BLaER1 treated with 17β-estradiol and CSF1 and Interleukin-3, amounts not matched to agents 10 nM and 100 nM (cell line): ENCODE measurements at regions not wholly inside any gene's neighbourhood (a gene's known extent, or its start where the extent isn't known, plus 50 kb on each side); places are given as distances from the start of the nearest gene placed in this dataset.
A peak's percentile ranks its signal among the peaks of the same experiment; 100 is the strongest.

Experiments used
- H3K27ac ChIP-seq, 11 experiments: shearing (Covaris generic); formaldehyde crosslinking; 2 replicates each; pipeline ENCODE4 v1.8.1; 2022
- H3K27me3 ChIP-seq, 11 experiments: shearing (Covaris generic); formaldehyde crosslinking; 2 replicates each; pipeline ENCODE4 v1.8.1; 2022
- H3K36me3 ChIP-seq, 11 experiments: shearing (Covaris generic); formaldehyde crosslinking; 2 replicates each; pipeline ENCODE4 v1.8.1; 2022
- H3K4me1 ChIP-seq, 10 experiments: shearing (Covaris generic); formaldehyde crosslinking; 2 replicates each; pipeline ENCODE4 v1.8.1; 2022
- H3K4me2 ChIP-seq, 11 experiments: shearing (Covaris generic); formaldehyde crosslinking; 2 replicates each; pipeline ENCODE4 v1.8.1; 2022
- H3K4me3 ChIP-seq, 10 experiments: shearing (Covaris generic); formaldehyde crosslinking; 2 replicates each; pipeline ENCODE4 v1.8.1; 2022
- H3K9ac ChIP-seq, 11 experiments: shearing (Covaris generic); formaldehyde crosslinking; 2 replicates each; pipeline ENCODE4 v1.8.1; 2022
- H3K9me3 ChIP-seq, 11 experiments: shearing (Covaris generic); formaldehyde crosslinking; replicated peaks in 1 of 11; 2 replicates each; pipeline ENCODE4 v1.8.1; 2022
- H4K20me1 ChIP-seq, 11 experiments: shearing (Covaris generic); formaldehyde crosslinking; 2 replicates each; pipeline ENCODE4 v1.8.1; 2022
- Cebpa-rat ChIP-seq, 11 experiments: shearing (Covaris generic); IDR thresholded peaks; 2 replicates each; pipeline ENCODE4 v1.8.1; 2022

DNA sequence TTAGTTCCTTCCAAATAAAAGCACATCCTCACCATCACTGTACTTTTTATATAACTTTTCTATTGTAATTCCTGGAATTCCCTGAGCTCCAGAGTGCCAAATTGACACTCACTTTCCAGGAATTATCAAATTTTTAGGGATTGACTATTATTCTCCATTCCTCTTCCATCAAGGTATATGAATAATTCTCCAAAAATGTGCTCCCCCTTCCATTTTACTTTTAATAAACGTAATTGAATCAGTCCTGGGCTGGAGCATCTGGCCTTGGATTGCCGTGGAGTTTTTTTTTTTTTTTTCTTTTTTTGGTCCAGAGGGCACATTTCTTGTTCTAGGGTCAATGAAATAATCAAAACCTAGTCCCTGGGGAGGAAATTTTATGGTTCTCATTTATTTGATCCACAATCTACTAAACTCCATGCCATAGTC lies 304.3 kb downstream of the CDCA7 start:
- TF ChIP-seq Cebpa-rat (IDR thresholded peaks at IDR 0.05): no peak
- Histone ChIP-seq H3K27ac (no peak overlapping the region), H3K9me3 (no peaks in the 10 kb centered on the region), H3K27me3 (no peaks in the 10 kb centered on the region), H3K9ac (no peak overlapping the region), H3K4me3 (no peak overlapping the region), H3K4me2 (no peak overlapping the region), H3K4me1 (no peaks in the 10 kb centered on the region), H4K20me1 (no peaks in the 10 kb centered on the region), H3K36me3 (no peaks in the 10 kb centered on the region)

DNA sequence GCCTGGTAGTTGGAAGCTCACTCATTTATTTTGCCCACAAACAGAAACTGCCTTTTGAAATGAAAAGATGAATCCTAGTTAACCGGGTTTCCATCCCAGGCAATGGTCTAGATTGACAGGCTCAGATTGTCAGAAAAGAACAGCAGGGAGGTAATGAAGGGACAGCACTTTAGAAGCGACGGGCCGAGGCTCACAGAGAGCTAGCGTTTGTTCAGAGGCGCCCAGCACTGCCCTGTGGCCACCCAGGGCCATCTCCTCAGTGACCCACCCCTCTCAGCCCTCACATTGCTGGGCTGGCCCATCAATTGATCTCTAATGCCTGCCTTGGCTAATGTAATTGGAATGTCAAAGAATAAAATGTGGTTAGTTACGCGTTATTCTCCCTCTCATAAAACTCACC lies 304.8 kb downstream of the CDCA7 start:
- H3K27me3 ChIP-seq: no peaks in the 10 kb centered on the region
- no peak overlapping the region for H3K4me2 ChIP-seq
- H3K9me3 ChIP-seq: no peaks in the 10 kb centered on the region
- no peak for TF ChIP-seq Cebpa-rat (IDR thresholded peaks at IDR 0.05)
- H3K27ac ChIP-seq: no peak overlapping the region
- H4K20me1 ChIP-seq: no peaks in the 10 kb centered on the region
- no peak overlapping the region for H3K9ac ChIP-seq
- H3K4me3 ChIP-seq: no peak overlapping the region
- no peaks in the 10 kb centered on the region for H3K36me3 ChIP-seq
- H3K4me1 ChIP-seq: peaks cover 0 to 1% (median 0%) of the 10 kb centered on the region in 10 experiments; a peak in 5 of 20 replicates

DNA sequence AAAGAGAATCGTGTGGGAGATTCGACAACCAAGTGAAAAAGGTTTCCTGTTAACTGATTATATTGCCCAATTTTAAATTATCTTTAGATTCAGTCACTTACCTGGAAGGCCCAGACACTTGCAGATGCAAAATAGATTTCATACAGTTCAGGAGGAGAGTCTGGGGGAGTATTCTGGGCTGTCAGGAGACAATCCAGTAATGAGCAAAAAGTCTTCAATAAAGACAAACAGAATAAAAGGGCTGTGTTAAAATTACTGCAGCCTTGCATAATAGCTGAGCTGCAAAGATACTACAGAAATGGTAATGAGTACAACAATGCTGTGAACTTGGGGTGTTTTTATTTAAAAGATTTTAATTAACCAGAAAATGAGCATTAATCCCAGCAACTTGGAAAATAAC lies 303.6 kb downstream of the SP3 start:
- Histone ChIP-seq H4K20me1 (no peaks in the 10 kb centered on the region), H3K9ac (no peak overlapping the region), H3K27ac (no peak overlapping the region), H3K4me3 (no peak overlapping the region), H3K4me2 (no peak overlapping the region), H3K27me3 (no peaks in the 10 kb centered on the region; a peak in 1 of 22 replicates), H3K4me1 (peaks cover 0 to 11% (median 6%) of the 10 kb centered on the region in 10 experiments; a peak in 10 of 20 replicates), H3K36me3 (no peaks in the 10 kb centered on the region), H3K9me3 (no peaks in the 10 kb centered on the region)
- TF ChIP-seq Cebpa-rat (IDR thresholded peaks at IDR 0.05): no peak

DNA sequence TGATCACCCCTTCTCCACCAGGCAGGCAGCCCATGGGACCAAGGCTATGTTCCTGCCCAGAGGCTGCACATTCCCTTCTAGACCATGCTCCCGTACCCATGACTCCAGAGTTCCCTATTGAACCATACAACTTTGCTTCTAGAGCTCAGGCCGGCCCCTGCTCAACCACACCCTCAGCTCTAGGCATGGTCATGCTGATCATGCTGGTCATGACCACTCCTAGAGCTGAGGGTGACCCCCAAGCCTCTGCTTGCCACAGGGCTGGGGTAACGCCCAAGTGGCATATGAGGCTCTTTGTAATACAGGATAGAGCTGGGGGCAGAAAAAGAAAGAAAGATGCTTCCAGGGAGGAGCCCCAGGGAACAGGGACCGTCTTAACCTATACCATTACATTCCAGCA lies 301.8 kb downstream of the SP3 start:
- H3K4me2 ChIP-seq: no peak overlapping the region
- no peak overlapping the region for H3K27ac ChIP-seq
- H3K27me3 ChIP-seq: no peaks in the 10 kb centered on the region; a peak in 1 of 22 replicates
- no peaks in the 10 kb centered on the region for H4K20me1 ChIP-seq
- no peak overlapping the region for H3K9ac ChIP-seq
- TF ChIP-seq Cebpa-rat (IDR thresholded peaks at IDR 0.05): no peak
- no peak overlapping the region for H3K4me3 ChIP-seq
- H3K9me3 ChIP-seq: no peaks in the 10 kb centered on the region
- no peaks in the 10 kb centered on the region for H3K36me3 ChIP-seq
- peaks cover 0 to 11% (median 6%) of the 10 kb centered on the region in 10 experiments; a peak in 10 of 20 replicates for H3K4me1 ChIP-seq

DNA sequence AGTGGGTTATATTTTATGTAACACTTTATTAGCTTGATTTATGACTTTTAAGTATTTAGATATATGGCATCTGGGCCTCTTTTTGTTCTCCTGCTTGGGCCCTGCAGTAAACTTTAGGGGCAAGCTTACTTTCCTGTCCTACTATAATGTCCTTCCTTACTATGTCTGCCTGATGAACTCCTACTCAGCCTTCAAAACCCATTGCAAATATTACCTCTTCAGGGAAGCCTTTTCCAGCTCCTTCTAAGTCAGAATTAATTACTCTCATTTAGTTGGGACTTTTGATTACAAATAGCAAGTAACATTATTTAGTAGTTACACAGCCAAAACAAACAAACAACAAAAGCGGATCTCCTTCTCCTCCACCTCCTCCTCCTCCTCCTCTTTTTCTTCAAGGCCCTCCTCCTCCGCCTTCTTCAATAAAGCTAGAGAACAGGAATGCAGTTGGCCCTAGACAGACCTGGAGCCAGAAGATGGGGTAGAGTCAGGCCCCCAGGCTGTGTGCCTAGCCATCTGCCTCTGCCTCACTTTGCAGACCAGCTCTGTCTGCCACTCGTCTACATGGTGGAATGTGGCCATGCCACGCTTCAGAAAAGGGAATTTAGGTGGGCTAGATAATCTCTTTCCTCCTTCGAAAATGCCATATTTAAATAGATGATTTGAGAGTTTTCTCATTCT lies 301.2 kb downstream of the SP3 start:
- Histone ChIP-seq H3K4me3 (no peak overlapping the region), H3K27me3 (no peaks in the 10 kb centered on the region; a peak in 1 of 22 replicates), H3K9ac (no peak overlapping the region), H3K4me1 (peaks cover 0 to 11% (median 6%) of the 10 kb centered on the region in 10 experiments; a peak in 10 of 20 replicates), H4K20me1 (no peaks in the 10 kb centered on the region), H3K4me2 (no peak overlapping the region), H3K36me3 (no peaks in the 10 kb centered on the region), H3K9me3 (no peaks in the 10 kb centered on the region), H3K27ac (no peak overlapping the region)
- TF ChIP-seq Cebpa-rat (IDR thresholded peaks at IDR 0.05): no peak

DNA sequence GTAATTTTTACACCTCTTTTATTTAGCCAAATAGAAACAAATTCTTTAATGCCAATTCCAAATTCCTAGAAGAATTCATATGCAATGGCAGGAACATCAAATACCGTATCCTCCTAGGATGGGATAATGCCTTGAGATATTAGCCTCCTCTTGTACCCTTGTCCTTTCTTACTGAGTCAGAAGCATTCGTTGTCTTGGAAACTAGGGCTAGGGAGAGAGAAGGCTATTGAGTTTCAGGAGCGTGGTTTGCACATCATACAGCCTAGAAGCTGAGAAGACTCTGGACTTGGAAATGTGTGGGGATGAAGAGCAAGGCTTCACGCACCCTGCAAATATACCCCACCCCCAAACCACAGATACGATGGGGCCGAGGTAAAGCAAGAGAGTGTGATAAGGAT lies 300.7 kb downstream of the SP3 start:
- Histone ChIP-seq H3K9me3 (no peaks in the 10 kb centered on the region; a peak in 1 of 22 replicates), H3K4me1 (peaks cover 0 to 11% (median 6%) of the 10 kb centered on the region in 10 experiments; a peak in 10 of 20 replicates), H4K20me1 (no peaks in the 10 kb centered on the region), H3K4me3 (no peak overlapping the region), H3K27me3 (no peaks in the 10 kb centered on the region; a peak in 1 of 22 replicates), H3K27ac (no peak overlapping the region), H3K9ac (no peak overlapping the region), H3K4me2 (peak overlapping the region in 7 of 11 experiments; percentile 9 to 66 (median 19); a peak in 7 of 22 replicates), H3K36me3 (no peaks in the 10 kb centered on the region)
- TF ChIP-seq Cebpa-rat (IDR thresholded peaks at IDR 0.05): no peak

DNA sequence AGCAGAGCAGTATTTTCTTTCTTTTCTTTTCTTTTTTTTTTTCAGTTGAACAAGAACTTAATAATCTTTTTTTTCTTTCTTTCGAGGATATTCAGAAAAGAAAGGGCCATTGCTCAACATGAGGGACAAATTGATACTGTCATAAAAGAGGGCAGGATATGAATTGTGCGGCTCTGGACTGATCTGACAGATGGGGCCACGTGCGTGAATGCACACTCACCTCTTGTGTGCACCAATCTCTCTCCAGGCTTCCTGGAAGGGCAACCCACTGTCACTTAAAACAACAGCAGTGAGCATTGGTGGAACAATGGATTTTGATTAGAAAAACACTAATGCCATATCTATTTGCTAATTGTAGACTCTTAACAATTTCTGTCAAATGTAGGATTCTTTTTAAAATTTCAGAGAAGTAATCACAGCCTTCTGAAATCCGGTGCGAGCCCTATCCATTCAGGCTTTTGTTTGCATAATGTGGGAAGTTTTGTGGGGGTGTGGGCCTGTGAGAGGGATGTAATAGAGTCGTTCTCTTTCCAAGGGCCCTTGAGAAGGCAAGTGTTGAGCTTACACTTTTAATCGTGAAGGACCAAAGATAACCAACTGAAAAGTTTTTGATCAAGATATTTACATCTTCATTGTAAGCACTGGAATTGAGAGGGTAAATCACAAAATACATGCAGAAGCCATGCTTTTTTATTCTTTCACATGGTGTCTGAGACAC lies 298.8 kb downstream of the SP3 start:
- Histone ChIP-seq H3K27me3 (no peaks in the 10 kb centered on the region; a peak in 1 of 22 replicates), H3K9me3 (peaks cover 0 to 5% (median 0%) of the 10 kb centered on the region in 11 experiments; a peak in 1 of 22 replicates), H4K20me1 (no peaks in the 10 kb centered on the region), H3K4me3 (no peak overlapping the region), H3K4me1 (peaks cover 0 to 11% (median 6%) of the 10 kb centered on the region in 10 experiments; a peak in 10 of 20 replicates), H3K9ac (no peak overlapping the region), H3K36me3 (no peaks in the 10 kb centered on the region), H3K27ac (no peak overlapping the region), H3K4me2 (no peak overlapping the region)
- no peak for TF ChIP-seq Cebpa-rat (IDR thresholded peaks at IDR 0.05)

DNA sequence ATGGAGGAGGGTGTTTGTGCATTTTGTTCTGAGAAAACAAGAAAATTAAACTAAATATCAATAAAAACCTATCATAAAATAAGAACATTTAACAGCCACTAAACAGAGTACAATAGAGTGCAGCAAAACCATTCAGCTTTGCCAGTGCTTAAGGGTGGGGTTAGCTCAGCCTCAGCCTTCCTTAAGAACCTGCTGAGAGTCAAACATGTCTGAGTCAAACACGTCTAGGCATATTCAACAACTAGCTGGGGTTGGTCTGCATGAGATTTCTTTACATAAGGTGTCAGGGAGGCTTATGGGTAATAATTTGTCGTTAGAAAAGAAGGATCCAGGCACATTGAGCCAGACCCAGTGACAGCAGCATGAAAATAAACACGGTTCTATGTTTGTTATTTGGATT lies 298.2 kb downstream of the SP3 start:
- Histone ChIP-seq H3K27me3 (no peaks in the 10 kb centered on the region; a peak in 1 of 22 replicates), H3K27ac (no peak overlapping the region), H3K9ac (no peak overlapping the region), H3K4me3 (no peak overlapping the region), H3K4me2 (no peak overlapping the region), H3K4me1 (peaks cover 0 to 11% (median 6%) of the 10 kb centered on the region in 10 experiments; a peak in 10 of 20 replicates), H3K9me3 (peaks cover 0 to 5% (median 0%) of the 10 kb centered on the region in 11 experiments; a peak in 1 of 22 replicates), H4K20me1 (no peaks in the 10 kb centered on the region), H3K36me3 (no peaks in the 10 kb centered on the region)
- TF ChIP-seq Cebpa-rat (IDR thresholded peaks at IDR 0.05): no peak

DNA sequence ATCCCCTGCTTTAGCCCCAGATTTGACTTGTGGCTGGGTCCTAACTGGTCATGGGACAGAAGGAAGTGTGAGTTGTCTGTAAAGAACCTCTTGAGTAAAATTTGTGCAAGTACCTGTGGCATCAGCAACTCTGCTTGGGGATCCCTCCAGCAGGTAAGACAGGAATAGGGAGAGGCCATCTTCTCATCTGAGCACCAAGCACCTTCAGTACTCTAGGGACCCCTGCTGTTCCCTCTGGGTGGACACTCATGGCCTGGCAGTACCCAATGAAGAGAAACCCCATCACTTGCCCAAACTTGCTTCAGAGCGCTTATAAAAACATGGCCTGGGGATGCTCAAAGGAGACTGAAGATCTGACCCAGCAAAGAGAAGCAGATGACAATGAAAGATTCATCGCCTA lies 297.8 kb downstream of the SP3 start:
- H3K9me3 ChIP-seq: peaks cover 0 to 5% (median 0%) of the 10 kb centered on the region in 11 experiments; a peak in 1 of 22 replicates
- H3K27ac ChIP-seq: no peak overlapping the region
- H3K4me3 ChIP-seq: no peak overlapping the region
- no peak overlapping the region for H3K4me2 ChIP-seq
- TF ChIP-seq Cebpa-rat (IDR thresholded peaks at IDR 0.05): no peak
- no peaks in the 10 kb centered on the region; a peak in 1 of 22 replicates for H3K27me3 ChIP-seq
- H3K4me1 ChIP-seq: peaks cover 0 to 11% (median 6%) of the 10 kb centered on the region in 10 experiments; a peak in 10 of 20 replicates
- H3K36me3 ChIP-seq: no peaks in the 10 kb centered on the region
- H4K20me1 ChIP-seq: no peaks in the 10 kb centered on the region
- H3K9ac ChIP-seq: no peak overlapping the region
